Esophagus squamous epithelium (tissue), 5 donors: ENCODE measurements at regions not wholly inside any gene's neighbourhood (a gene's known extent, or its start where the extent isn't known, plus 50 kb on each side); places are given as distances from the start of the nearest gene placed in this dataset.

Experiments
- DNase-seq: peaks from one replicate; lab custom pipeline; 2025; lab: John Stamatoyannopoulos, UW
- H3K27ac ChIP-seq, 4 donors: fragments of 200-600 bp; sonication (generic); one replicate each; pipeline ENCODE4 v1.5.1; 2016 to 2019; ENCODE audit warnings: mild to moderate bottlenecking in 1 of 4
- H3K27me3 ChIP-seq, 4 donors: fragments of 200-600 bp; sonication (generic); 1 replicate in 3 of 4; 2 replicates in 1 of 4; pipeline versions ENCODE4 v1.5.1 to v1.6.0; 2017 to 2021; ENCODE audit warnings: antibody characterized with exemption in 1 of 4
- H3K36me3 ChIP-seq, 3 donors: fragments of 200-600 bp; sonication (generic); one replicate each; pipeline ENCODE4 v1.5.1; 2016 to 2019
- H3K4me1 ChIP-seq, 3 donors: fragments of 200-600 bp; sonication (generic); one replicate each; pipeline ENCODE4 v1.5.1; 2017 to 2019
- H3K4me3 ChIP-seq, 4 donors: fragments of 200-600 bp; sonication (generic); 1 replicate in 3 of 4; 2 replicates in 1 of 4; pipeline ENCODE4 v1.5.1; 2016 to 2019; ENCODE audit warnings: mild to moderate bottlenecking in 2 of 4, moderate library complexity in 1 of 4
- H3K9me3 ChIP-seq, 3 donors: fragments of 200-600 bp; sonication (generic); one replicate each; pipeline ENCODE4 v1.5.1; 2016 to 2019
- CTCF ChIP-seq, 6 experiments: fragments of 450-650 bp in 4 of 6; fragments of 200-600 bp in 2 of 6; sonication (generic) in 2 of 6; IDR thresholded peaks; one replicate each; pipeline ENCODE4 v1.5.1; 2016 to 2019; ENCODE audit warnings: antibody characterized with exemption in 6 of 6, mild to moderate bottlenecking in 4 of 6, moderate library complexity in 4 of 6
- POLR2A ChIP-seq, 4 donors: fragments of 450-650 bp; IDR thresholded peaks; one replicate each; pipeline ENCODE4 v1.6.1; 2017; ENCODE audit warnings: antibody characterized with exemption in 4 of 4, mild to moderate bottlenecking in 4 of 4, moderate library complexity in 3 of 4
- WGBS, 2 donors: methylation state at CpG; one replicate each; pipeline ENCODE4 v1.1.5; 2018; 5-methylcytosine and 5-hydroxymethylcytosine counted together
- intact Hi-C: fragments of 100-400 bp; cut with DNase I; formaldehyde crosslinking; loops from one replicate; pipeline ENCODE4 v1.15.0; 2022
- donor health status: DM: yes; HTN: yes; CAD: no.

- no peaks in the 10 kb centered on the region for H3K9me3 ChIP-seq
- DNase-seq: no peak
- no peak overlapping the region for H3K4me3 ChIP-seq
- H3K4me1 ChIP-seq: no peaks in the 10 kb centered on the region
- TF ChIP-seq CTCF (IDR thresholded peaks at IDR 0.05): no peak
- TF ChIP-seq POLR2A (IDR thresholded peaks at IDR 0.05): no peak
- H3K27me3 ChIP-seq: no peaks in the 10 kb centered on the region
- no peaks in the 10 kb centered on the region for H3K36me3 ChIP-seq
- intact Hi-C loops: no loop called here
- H3K27ac ChIP-seq: no peak overlapping the region
These were observed 306.6 kb upstream of the ECI2 start for GRCh38 chr6:4441981-4442434.

GRCh38 chr6:4439159-4439558, 303.8 kb upstream of the ECI2 start:
- TF ChIP-seq CTCF (IDR thresholded peaks at IDR 0.05) (no peak), POLR2A (IDR thresholded peaks at IDR 0.05) (no peak)

GRCh38 chr6:4437342-4437741, 302.0 kb upstream of the ECI2 start:
- Histone ChIP-seq H3K36me3 (no peaks in the 10 kb centered on the region), H3K4me1 (no peaks in the 10 kb centered on the region), H3K27ac (no peak overlapping the region), H3K4me3 (no peak overlapping the region), H3K9me3 (no peaks in the 10 kb centered on the region), H3K27me3 (no peaks in the 10 kb centered on the region)
- DNase-seq: no peak
- intact Hi-C loops: no loop called here
- TF ChIP-seq CTCF (IDR thresholded peaks at IDR 0.05) (no peak), POLR2A (IDR thresholded peaks at IDR 0.05) (no peak)
- 57 to 67% methylated on average over 1 of the region's 1 CpG for WGBS, 2 donors

More at GRCh38 chr6:4439159-4439558, 303.8 kb upstream of the ECI2 start:
- Histone ChIP-seq H3K27ac (no peak overlapping the region), H3K36me3 (no peaks in the 10 kb centered on the region), H3K4me3 (no peak overlapping the region), H3K27me3 (no peaks in the 10 kb centered on the region), H3K9me3 (no peaks in the 10 kb centered on the region), H3K4me1 (no peaks in the 10 kb centered on the region)
- WGBS, 2 donors: 16 to 19% methylated on average over 2 of the region's 2 CpGs
- intact Hi-C loops: no loop called here
- DNase-seq: no peak

- no peaks in the 10 kb centered on the region for H3K9me3 ChIP-seq
These were observed 300.6 kb upstream of the ECI2 start for GRCh38 chr6:4435981-4436445.

GRCh38 chr6:4434655-4435054, 299.3 kb upstream of the ECI2 start:
- WGBS, 2 donors: 85 to 92% methylated on average over 4 of the region's 4 CpGs
- Histone ChIP-seq H3K4me3 (no peak overlapping the region), H3K9me3 (no peaks in the 10 kb centered on the region), H3K36me3 (no peaks in the 10 kb centered on the region), H3K27ac (no peak overlapping the region), H3K4me1 (no peaks in the 10 kb centered on the region), H3K27me3 (no peaks in the 10 kb centered on the region)
- TF ChIP-seq CTCF (IDR thresholded peaks at IDR 0.05): no peak
- TF ChIP-seq POLR2A (IDR thresholded peaks at IDR 0.05): no peak
- DNase-seq: no peak
- intact Hi-C loops: no loop called here

More at GRCh38 chr6:4435981-4436445, 300.6 kb upstream of the ECI2 start:
- no peaks in the 10 kb centered on the region for H3K4me1 ChIP-seq
- DNase-seq: no peak
- TF ChIP-seq CTCF (IDR thresholded peaks at IDR 0.05) (no peak), POLR2A (IDR thresholded peaks at IDR 0.05) (no peak)
- H3K36me3 ChIP-seq: no peaks in the 10 kb centered on the region
- no peak overlapping the region for H3K4me3 ChIP-seq
- intact Hi-C loops: no loop called here
- 15 to 65% methylated on average over 2 of the region's 2 CpGs for WGBS, 2 donors
- H3K27me3 ChIP-seq: no peaks in the 10 kb centered on the region
- no peak overlapping the region for H3K27ac ChIP-seq
